Panc1 (cell line): ENCODE measurements at regions not wholly inside any gene's neighbourhood (a gene's known extent, or its start where the extent isn't known, plus 50 kb on each side); places are given as distances from the start of the nearest gene placed in this dataset.

Experiments used
- ATAC-seq: fragments of 200-7000 bp; cut with Tn5 transposase; 2 replicates; pipeline ENCODE4 v1.9.1; 2020; ENCODE audit warnings: mild to moderate bottlenecking, moderate library complexity
- BruUV-seq: library from RNA; stranded (reverse); fragments of 400-500 nt; replicated peaks from 2 replicates; lab custom pipeline; 2021; lab: Mats Ljungman, UMichigan
- CTCF ChIA-PET: fragments of 300-600 bp; sonication (Branson Sonifier 250); formaldehyde crosslinking; loops from one replicate; lab custom pipeline; 2022; ENCODE audit warnings: antibody characterized with exemption; lab: Charles Lee
- POLR2A ChIA-PET: fragments of 300-600 bp; sonication (Branson Sonifier 250); formaldehyde crosslinking; loops from one replicate; lab custom pipeline; 2022; ENCODE audit warnings: antibody characterized with exemption; lab: Charles Lee
- DNase-seq: peaks from one replicate; pipeline ENCODE4 v3.0.0-alpha.2; 2010; ENCODE audit warnings: low read depth, low spot score
- H3K27ac ChIP-seq: 2 replicates; pipeline ENCODE4 v1.5.1; 2011; ENCODE audit warnings: mild to moderate bottlenecking, low read length, inconsistent platforms
- H3K27me3 ChIP-seq: fragments of 200-500 bp; sonication (Bioruptor generic); 2 replicates; pipeline ENCODE4 v1.6.0; 2014; ENCODE audit warnings: low read length, inconsistent platforms; ENCODE audit not compliant: control insufficient read depth, insufficient read depth
- H3K36me3 ChIP-seq: fragments of 200-500 bp; sonication (Bioruptor generic); 2 replicates; pipeline ENCODE4 v1.5.1; 2014; ENCODE audit warnings: inconsistent platforms, mild to moderate bottlenecking, low read length, moderate library complexity; ENCODE audit not compliant: control insufficient read depth, insufficient read depth
- H3K4me1 ChIP-seq: 2 replicates; pipeline ENCODE4 v1.5.1; 2011; ENCODE audit warnings: inconsistent platforms, mild to moderate bottlenecking, low read length, moderate library complexity; ENCODE audit not compliant: control insufficient read depth, insufficient read depth
- H3K4me3 ChIP-seq, 2 experiments: 2 replicates each; pipeline ENCODE4 v1.5.1; 2011 to 2012; ENCODE audit warnings: low read depth in 2 of 2, low read length in 2 of 2, mild to moderate bottlenecking in 2 of 2, inconsistent platforms in 1 of 2, moderate library complexity in 1 of 2
- H3K9me3 ChIP-seq: fragments of 200-500 bp; sonication (Bioruptor generic); 2 replicates; pipeline ENCODE4 v1.5.1; 2014; ENCODE audit warnings: low read depth, mild to moderate bottlenecking, inconsistent platforms, low read length, moderate library complexity; ENCODE audit not compliant: control insufficient read depth, insufficient read depth
- POLR2AphosphoS5 ChIP-seq: IDR thresholded peaks from 2 replicates; pipeline ENCODE4 v1.6.1; 2012; ENCODE audit warnings: mild to moderate bottlenecking, low read depth, low read length, moderate library complexity
- SIN3A ChIP-seq: IDR thresholded peaks from 2 replicates; pipeline ENCODE4 v1.6.1; 2012; ENCODE audit warnings: low read depth, mild to moderate bottlenecking, low read length, moderate library complexity, borderline replicate concordance; ENCODE audit not compliant: insufficient read depth
- TCF7L2 ChIP-seq: IDR thresholded peaks from 2 replicates; pipeline ENCODE4 v1.6.1; 2011; ENCODE audit warnings: mild to moderate bottlenecking, low read depth, low read length, inconsistent platforms
- in situ Hi-C: cut with HindIII; loops from 2 replicates; pipeline ENCODE4 v1.10.0; 2016; ENCODE audit warnings: low sequenced_read_pairs, low pct_unique_long_range_greater_than_20kb
- intact Hi-C: fragments of 100-400 bp; cut with micrococcal nuclease; formaldehyde crosslinking; loops from one replicate; pipeline ENCODE4 v1.10.0; 2022; ENCODE audit not compliant: unreplicated experiment
- TF ChIP-seq, protein P1 (sequence below): fragments of 450-650 bp; IDR thresholded peaks from 2 replicates; pipeline ENCODE4 v1.5.1; 2017; ENCODE audit warnings: mild to moderate bottlenecking
- TF ChIP-seq, protein P2 (sequence below), 2 experiments: IDR thresholded peaks; 2 replicates each; pipeline ENCODE4 v1.6.1; 2011 to 2012; ENCODE audit warnings: low read depth in 2 of 2, control low read depth in 1 of 2, low read length in 1 of 2, mild to moderate bottlenecking in 1 of 2, moderate library complexity in 1 of 2; ENCODE audit not compliant: insufficient read depth in 1 of 2

DNA sequence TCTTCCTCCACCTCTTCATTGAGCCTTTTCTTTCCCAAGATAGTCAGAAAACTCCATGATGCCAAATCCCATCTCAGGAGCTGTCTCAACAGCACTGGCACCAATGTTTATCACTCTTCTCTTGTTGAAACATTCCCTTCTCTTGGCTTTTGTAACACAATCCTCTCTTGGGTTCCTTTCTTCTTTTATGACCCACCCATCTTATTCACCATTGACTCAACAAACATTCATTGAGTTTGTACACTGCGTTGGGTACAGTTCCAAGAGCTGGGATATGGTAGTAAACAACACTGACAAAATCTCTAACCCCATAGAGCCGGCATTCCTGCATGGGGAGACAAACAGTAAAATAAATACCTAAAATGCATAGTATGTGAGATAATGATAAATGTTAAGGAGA lies 577.5 kb downstream of the INHBA start:
- H3K36me3 ChIP-seq: no peaks in the 10 kb centered on the region
- no peak for ATAC-seq
- ChIA-PET CTCF (no interaction called here), POLR2A (no interaction called here)
- no peaks in the 10 kb centered on the region for H3K27me3 ChIP-seq
- H3K4me3 ChIP-seq: no peak overlapping the region
- TF ChIP-seq SIN3A (no peak), TCF7L2 (no peak), POLR2AphosphoS5 (no peak)
- TF ChIP-seq, protein P1, sequence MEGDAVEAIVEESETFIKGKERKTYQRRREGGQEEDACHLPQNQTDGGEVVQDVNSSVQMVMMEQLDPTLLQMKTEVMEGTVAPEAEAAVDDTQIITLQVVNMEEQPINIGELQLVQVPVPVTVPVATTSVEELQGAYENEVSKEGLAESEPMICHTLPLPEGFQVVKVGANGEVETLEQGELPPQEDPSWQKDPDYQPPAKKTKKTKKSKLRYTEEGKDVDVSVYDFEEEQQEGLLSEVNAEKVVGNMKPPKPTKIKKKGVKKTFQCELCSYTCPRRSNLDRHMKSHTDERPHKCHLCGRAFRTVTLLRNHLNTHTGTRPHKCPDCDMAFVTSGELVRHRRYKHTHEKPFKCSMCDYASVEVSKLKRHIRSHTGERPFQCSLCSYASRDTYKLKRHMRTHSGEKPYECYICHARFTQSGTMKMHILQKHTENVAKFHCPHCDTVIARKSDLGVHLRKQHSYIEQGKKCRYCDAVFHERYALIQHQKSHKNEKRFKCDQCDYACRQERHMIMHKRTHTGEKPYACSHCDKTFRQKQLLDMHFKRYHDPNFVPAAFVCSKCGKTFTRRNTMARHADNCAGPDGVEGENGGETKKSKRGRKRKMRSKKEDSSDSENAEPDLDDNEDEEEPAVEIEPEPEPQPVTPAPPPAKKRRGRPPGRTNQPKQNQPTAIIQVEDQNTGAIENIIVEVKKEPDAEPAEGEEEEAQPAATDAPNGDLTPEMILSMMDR: no peak
- TF ChIP-seq, protein P2, sequence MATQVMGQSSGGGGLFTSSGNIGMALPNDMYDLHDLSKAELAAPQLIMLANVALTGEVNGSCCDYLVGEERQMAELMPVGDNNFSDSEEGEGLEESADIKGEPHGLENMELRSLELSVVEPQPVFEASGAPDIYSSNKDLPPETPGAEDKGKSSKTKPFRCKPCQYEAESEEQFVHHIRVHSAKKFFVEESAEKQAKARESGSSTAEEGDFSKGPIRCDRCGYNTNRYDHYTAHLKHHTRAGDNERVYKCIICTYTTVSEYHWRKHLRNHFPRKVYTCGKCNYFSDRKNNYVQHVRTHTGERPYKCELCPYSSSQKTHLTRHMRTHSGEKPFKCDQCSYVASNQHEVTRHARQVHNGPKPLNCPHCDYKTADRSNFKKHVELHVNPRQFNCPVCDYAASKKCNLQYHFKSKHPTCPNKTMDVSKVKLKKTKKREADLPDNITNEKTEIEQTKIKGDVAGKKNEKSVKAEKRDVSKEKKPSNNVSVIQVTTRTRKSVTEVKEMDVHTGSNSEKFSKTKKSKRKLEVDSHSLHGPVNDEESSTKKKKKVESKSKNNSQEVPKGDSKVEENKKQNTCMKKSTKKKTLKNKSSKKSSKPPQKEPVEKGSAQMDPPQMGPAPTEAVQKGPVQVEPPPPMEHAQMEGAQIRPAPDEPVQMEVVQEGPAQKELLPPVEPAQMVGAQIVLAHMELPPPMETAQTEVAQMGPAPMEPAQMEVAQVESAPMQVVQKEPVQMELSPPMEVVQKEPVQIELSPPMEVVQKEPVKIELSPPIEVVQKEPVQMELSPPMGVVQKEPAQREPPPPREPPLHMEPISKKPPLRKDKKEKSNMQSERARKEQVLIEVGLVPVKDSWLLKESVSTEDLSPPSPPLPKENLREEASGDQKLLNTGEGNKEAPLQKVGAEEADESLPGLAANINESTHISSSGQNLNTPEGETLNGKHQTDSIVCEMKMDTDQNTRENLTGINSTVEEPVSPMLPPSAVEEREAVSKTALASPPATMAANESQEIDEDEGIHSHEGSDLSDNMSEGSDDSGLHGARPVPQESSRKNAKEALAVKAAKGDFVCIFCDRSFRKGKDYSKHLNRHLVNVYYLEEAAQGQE (IDR thresholded peaks at IDR 0.05; ENCODE audit: insufficient read depth in 1 of 2, low read depth in 2 of 2, low read length in 1 of 2): no peak
- intact Hi-C loops (no loop called here), in situ Hi-C loops (no loop called here)
- DNase-seq: no peak
- H3K4me1 ChIP-seq: no peaks in the 10 kb centered on the region
- no peak overlapping the region for H3K27ac ChIP-seq
- no TSS peak for BruUV-seq
- H3K9me3 ChIP-seq: no peaks in the 10 kb centered on the region

DNA sequence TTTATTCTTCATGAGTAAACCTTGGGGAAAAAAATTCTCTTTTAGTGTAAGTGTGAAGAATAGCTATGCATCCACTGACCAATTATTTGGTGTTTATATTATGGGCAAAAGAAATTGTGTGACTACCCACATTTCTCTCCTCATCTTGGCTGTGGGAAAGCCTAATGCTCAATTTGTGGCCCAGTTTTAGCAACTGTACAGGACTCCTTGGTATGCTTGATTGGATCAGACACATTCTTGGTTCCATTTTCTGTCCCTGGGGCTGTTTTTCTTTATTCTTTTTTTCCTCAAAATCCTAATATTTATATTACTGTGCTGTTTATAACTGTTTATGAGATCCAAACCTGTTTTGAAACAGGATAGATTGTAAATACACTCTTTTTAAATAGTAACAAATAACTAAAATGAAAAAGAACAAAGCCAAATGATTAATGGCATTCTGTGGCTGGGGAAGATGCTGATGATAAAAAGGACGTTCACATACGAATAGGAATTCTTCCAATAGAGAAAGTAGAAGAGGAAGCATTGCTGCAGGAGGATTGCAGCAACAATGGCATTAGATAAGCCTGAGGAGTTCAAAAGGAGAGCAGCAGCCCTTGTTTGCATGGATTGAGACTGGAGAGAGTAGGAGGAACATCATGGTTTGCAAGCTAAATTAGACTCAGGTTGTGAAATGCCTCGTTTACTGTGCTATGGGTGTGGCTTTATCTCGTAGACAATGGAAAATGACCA lies 580.5 kb downstream of the INHBA start:
- ChIA-PET CTCF (no interaction called here), POLR2A (no interaction called here)
- H3K27me3 ChIP-seq: no peaks in the 10 kb centered on the region
- in situ Hi-C loops (no loop called here), intact Hi-C loops (no loop called here)
- no peaks in the 10 kb centered on the region for H3K36me3 ChIP-seq
- BruUV-seq: no TSS peak
- ATAC-seq (no peak), DNase-seq (no peak)
- no peaks in the 10 kb centered on the region for H3K4me1 ChIP-seq
- no peak overlapping the region for H3K27ac ChIP-seq
- no peak overlapping the region for H3K4me3 ChIP-seq
- TF ChIP-seq, protein P2 (IDR thresholded peaks at IDR 0.05; ENCODE audit: insufficient read depth in 1 of 2, low read depth in 2 of 2, low read length in 1 of 2): no peak
- TF ChIP-seq POLR2AphosphoS5: no peak
- TF ChIP-seq TCF7L2: no peak
- TF ChIP-seq, protein P1: no peak
- H3K9me3 ChIP-seq: no peaks in the 10 kb centered on the region
